ENCODE measurements at regions not wholly inside any gene's neighbourhood (a gene's known extent, or its start where the extent isn't known, plus 50 kb on each side); places are given as distances from the start of the nearest gene placed in this dataset.
"Not testable (repeated sequence)": the region's sequence is repeated elsewhere in the genome, so short reads cannot be mapped to it uniquely, and the experiment has no call there.

DNA sequence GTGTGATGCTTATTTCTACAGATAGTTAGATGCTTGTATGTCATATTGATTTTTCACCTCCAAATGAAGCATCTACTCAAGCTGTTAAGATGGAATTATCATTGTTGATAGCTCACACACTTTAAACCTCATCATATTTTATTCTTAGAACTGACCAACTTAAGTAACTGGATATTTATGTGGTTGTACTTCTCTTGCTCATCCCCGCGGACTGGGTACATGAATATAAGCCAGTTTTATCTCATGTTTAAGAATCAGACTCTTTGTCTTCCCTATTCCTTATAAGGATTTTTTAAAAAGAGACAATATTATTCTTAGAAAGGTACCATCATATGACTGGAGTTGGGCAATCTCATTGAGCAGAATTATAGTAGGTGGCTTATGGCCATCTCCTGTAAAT is 358.7 kb downstream of the DSC3 start:
- Mint-ChIP-seq H3K36me3 (ENCODE audit: insufficient read depth, unreplicated experiment) (no peaks in the 10 kb centered on the region), H3K27ac (ENCODE audit: low read depth, unreplicated experiment) (no peak overlapping the region), H3K27me3 (ENCODE audit: insufficient read depth, unreplicated experiment) (peaks cover 43% of the 10 kb centered on the region), H3K9me3 (ENCODE audit: unreplicated experiment) (no peaks in the 10 kb centered on the region), H3K4me3 (ENCODE audit: unreplicated experiment) (no peak overlapping the region), H3K4me1 (ENCODE audit: insufficient read depth, unreplicated experiment) (no peaks in the 10 kb centered on the region)
- ChIA-PET CTCF (no interaction called here), POLR2A (no interaction called here)
- DNase-seq (ENCODE audit: unreplicated experiment), result no peak
- TF ChIP-seq, protein P1, sequence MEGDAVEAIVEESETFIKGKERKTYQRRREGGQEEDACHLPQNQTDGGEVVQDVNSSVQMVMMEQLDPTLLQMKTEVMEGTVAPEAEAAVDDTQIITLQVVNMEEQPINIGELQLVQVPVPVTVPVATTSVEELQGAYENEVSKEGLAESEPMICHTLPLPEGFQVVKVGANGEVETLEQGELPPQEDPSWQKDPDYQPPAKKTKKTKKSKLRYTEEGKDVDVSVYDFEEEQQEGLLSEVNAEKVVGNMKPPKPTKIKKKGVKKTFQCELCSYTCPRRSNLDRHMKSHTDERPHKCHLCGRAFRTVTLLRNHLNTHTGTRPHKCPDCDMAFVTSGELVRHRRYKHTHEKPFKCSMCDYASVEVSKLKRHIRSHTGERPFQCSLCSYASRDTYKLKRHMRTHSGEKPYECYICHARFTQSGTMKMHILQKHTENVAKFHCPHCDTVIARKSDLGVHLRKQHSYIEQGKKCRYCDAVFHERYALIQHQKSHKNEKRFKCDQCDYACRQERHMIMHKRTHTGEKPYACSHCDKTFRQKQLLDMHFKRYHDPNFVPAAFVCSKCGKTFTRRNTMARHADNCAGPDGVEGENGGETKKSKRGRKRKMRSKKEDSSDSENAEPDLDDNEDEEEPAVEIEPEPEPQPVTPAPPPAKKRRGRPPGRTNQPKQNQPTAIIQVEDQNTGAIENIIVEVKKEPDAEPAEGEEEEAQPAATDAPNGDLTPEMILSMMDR (IDR thresholded peaks at IDR 0.05; ENCODE audit: unreplicated experiment), result no peak
- intact Hi-C loops (cut with micrococcal nuclease), result no loop called here
- no TSS peak for BruUV-seq (replicated peaks)

DNA sequence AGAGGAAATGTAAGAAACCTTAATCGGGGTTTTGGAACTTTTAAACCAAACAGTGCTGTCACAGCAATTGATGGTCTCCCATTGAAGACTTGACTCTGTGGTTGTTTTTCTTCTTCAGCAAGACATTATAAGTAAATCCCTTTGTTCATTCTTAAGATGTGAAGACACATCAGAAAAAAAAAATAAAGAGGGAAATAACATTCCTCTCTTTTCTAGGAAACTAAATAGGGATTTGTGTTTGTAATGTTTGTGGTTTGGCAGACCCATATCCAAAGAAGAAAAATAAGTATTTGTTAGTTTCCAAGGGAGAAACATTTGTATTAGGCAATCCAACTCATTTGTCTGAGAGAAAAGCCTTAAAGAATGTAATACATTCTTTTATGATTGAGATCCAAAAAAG is 359.9 kb downstream of the DSC3 start:
- DNase-seq (ENCODE audit: unreplicated experiment), result no peak
- Mint-ChIP-seq H3K27me3 (ENCODE audit: insufficient read depth, unreplicated experiment) (peaks cover 38% of the 10 kb centered on the region), H3K9me3 (ENCODE audit: unreplicated experiment) (no peaks in the 10 kb centered on the region), H3K4me3 (ENCODE audit: unreplicated experiment) (no peak overlapping the region), H3K27ac (ENCODE audit: low read depth, unreplicated experiment) (no peak overlapping the region), H3K36me3 (ENCODE audit: insufficient read depth, unreplicated experiment) (no peaks in the 10 kb centered on the region), H3K4me1 (ENCODE audit: insufficient read depth, unreplicated experiment) (no peaks in the 10 kb centered on the region)
- TF ChIP-seq, protein P1 (IDR thresholded peaks at IDR 0.05; ENCODE audit: unreplicated experiment), result no peak
- intact Hi-C loops (cut with micrococcal nuclease), result no loop called here
- BruUV-seq (replicated peaks), result no TSS peak
- ChIA-PET CTCF (no interaction called here), POLR2A (no interaction called here)

DNA sequence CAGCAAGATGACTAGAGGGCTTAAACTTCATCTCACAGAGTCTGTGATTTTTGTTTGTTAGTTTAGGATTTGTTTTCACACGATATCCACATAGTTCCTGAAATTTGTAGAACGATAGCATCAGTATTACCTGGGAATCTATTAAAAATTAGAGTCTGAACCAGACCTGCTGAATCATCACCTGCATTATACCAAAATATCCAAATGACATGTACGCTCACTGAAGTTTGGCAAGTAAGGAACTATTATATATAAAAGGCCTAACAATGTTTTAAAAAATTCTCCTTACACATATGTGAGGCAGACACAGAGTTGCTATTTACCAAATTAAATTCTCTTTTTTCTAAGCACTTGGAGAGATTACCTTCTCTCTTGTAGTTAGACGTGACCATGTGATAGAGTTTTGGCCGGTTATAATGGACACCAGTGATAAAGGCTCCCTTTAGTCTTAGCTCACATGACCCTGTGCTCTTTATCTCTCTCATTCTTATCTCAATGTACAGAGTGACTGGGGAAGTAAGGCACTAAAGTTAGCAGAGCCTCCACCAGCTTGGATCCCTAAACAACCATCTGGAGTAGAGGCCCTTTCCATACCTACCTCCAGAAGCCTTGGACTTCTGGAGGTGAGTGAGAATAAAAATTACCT is 363.1 kb downstream of the DSC3 start:
- POLR2A ChIA-PET, result interaction anchor here (1.2 kb wide), 1 partner anchor 22 kb away, joined by 3 read pairs; no protein-coding TSS in a partner anchor
- BruUV-seq (replicated peaks), result no TSS peak

DNA sequence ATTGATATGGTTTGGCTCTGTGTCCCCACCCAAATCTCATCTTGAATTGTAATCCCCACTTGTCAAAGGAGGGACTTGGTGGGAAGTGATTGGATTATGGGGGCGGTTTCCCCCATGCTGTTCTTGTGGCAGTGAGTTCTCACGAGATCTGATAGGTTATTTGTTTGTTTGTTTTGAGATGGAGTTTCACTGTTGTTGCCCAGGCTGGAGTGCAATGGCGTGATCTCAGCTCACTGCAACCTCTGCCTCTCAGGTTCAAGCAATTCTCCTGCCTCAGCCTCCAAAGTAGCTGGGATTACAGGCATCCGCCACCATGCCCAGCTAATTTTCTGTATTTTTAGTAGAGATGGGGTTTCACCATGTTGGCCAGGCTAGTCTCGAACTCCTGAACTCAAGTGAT is 364.7 kb downstream of the DSC3 start:
- BruUV-seq (replicated peaks); H3K27ac Mint-ChIP-seq (ENCODE audit: low read depth, unreplicated experiment); POLR2A ChIA-PET; H3K4me1 Mint-ChIP-seq (ENCODE audit: insufficient read depth, unreplicated experiment); DNase-seq (ENCODE audit: unreplicated experiment); H3K4me3 Mint-ChIP-seq (ENCODE audit: unreplicated experiment); H3K36me3 Mint-ChIP-seq (ENCODE audit: insufficient read depth, unreplicated experiment); H3K9me3 Mint-ChIP-seq (ENCODE audit: unreplicated experiment); intact Hi-C loops (cut with micrococcal nuclease): not testable (repeated sequence)
- CTCF ChIA-PET, result interaction anchor here (0.7 kb wide), 2 partner anchors 131 to 573 kb away, joined by 3 to 4 read pairs; no protein-coding TSS in a partner anchor
- peaks cover 17% of the 10 kb centered on the region for H3K27me3 Mint-ChIP-seq (ENCODE audit: insufficient read depth, unreplicated experiment)

More for the DNA sequence above, 363.1 kb downstream of the DSC3 start:
- DNase-seq (ENCODE audit: unreplicated experiment), result no peak
- intact Hi-C loops (cut with micrococcal nuclease), result no loop called here
- CTCF ChIA-PET, result no interaction called here
- Mint-ChIP-seq H3K36me3 (ENCODE audit: insufficient read depth, unreplicated experiment) (no peaks in the 10 kb centered on the region), H3K4me3 (ENCODE audit: unreplicated experiment) (no peak overlapping the region), H3K27ac (ENCODE audit: low read depth, unreplicated experiment) (no peak overlapping the region), H3K4me1 (ENCODE audit: insufficient read depth, unreplicated experiment) (no peaks in the 10 kb centered on the region), H3K9me3 (ENCODE audit: unreplicated experiment) (no peaks in the 10 kb centered on the region), H3K27me3 (ENCODE audit: insufficient read depth, unreplicated experiment) (peaks cover 15% of the 10 kb centered on the region)
- TF ChIP-seq, protein P1 (IDR thresholded peaks at IDR 0.05; ENCODE audit: unreplicated experiment), result no peak

All from MCF 10A (cell line).